DOHH2 (cell line): ENCODE measurements at regions not wholly inside any gene's neighbourhood (a gene's known extent, or its start where the extent isn't known, plus 50 kb on each side); places are given as distances from the start of the nearest gene placed in this dataset.

Source experiments
- EZH2phosphoT487 ChIP-seq: fragments of 200-600 bp; sonication (generic); IDR thresholded peaks from 2 replicates; pipeline ENCODE4 v1.6.1; 2017; ENCODE audit warnings: borderline replicate concordance, mild to moderate bottlenecking, antibody characterized with exemption, low read length, moderate library complexity, mixed read lengths
- TF ChIP-seq, protein P1 (sequence below): fragments of 200-600 bp; sonication (generic); IDR thresholded peaks from one replicate; pipeline ENCODE4 v1.5.1; 2014; ENCODE audit warnings: antibody characterized with exemption, mild to moderate bottlenecking, low read depth, low read length; ENCODE audit not compliant: poor library complexity, severe bottlenecking

GRCh38 chr10:78467496-78468106 is 433.9 kb downstream of the RPS24 start:
- TF ChIP-seq, protein P1, sequence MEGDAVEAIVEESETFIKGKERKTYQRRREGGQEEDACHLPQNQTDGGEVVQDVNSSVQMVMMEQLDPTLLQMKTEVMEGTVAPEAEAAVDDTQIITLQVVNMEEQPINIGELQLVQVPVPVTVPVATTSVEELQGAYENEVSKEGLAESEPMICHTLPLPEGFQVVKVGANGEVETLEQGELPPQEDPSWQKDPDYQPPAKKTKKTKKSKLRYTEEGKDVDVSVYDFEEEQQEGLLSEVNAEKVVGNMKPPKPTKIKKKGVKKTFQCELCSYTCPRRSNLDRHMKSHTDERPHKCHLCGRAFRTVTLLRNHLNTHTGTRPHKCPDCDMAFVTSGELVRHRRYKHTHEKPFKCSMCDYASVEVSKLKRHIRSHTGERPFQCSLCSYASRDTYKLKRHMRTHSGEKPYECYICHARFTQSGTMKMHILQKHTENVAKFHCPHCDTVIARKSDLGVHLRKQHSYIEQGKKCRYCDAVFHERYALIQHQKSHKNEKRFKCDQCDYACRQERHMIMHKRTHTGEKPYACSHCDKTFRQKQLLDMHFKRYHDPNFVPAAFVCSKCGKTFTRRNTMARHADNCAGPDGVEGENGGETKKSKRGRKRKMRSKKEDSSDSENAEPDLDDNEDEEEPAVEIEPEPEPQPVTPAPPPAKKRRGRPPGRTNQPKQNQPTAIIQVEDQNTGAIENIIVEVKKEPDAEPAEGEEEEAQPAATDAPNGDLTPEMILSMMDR = no peak
- no peak for TF ChIP-seq EZH2phosphoT487
